ENCODE measurements at regions not wholly inside any gene's neighbourhood (a gene's known extent, or its start where the extent isn't known, plus 50 kb on each side); places are given as distances from the start of the nearest gene placed in this dataset.
"Not testable (repeated sequence)": the region's sequence is repeated elsewhere in the genome, so short reads cannot be mapped to it uniquely, and the experiment has no call there.

GRCh38 chr3:655824-656223, 437.0 kb upstream of the CNTN6 start:
- DNase-seq (ENCODE audit: low read depth), result no peak

- DNase-seq (ENCODE audit: low read depth), result no peak
Measured at GRCh38 chr3:661356-661755, 431.5 kb upstream of the CNTN6 start.

GRCh38 chr3:674116-674515, 418.7 kb upstream of the CNTN6 start:
- no peak for DNase-seq (ENCODE audit: low read depth)

GRCh38 chr3:675846-676245, 417.0 kb upstream of the CNTN6 start:
- DNase-seq (ENCODE audit: low read depth), result no peak

- DNase-seq (ENCODE audit: low read depth), result no peak
Measured at GRCh38 chr3:683770-684169, 409.1 kb upstream of the CNTN6 start.

GRCh38 chr3:690770-691169, 402.1 kb upstream of the CNTN6 start:
- DNase-seq (ENCODE audit: low read depth), result no peak

GRCh38 chr3:700514-700913, 392.3 kb upstream of the CNTN6 start:
- DNase-seq (ENCODE audit: low read depth), result no peak

GRCh38 chr3:707041-707440, 385.8 kb upstream of the CNTN6 start:
- no peak for DNase-seq (ENCODE audit: low read depth)

- no peak for DNase-seq (ENCODE audit: low read depth)
Measured at GRCh38 chr3:713006-713621, 379.7 kb upstream of the CNTN6 start.

GRCh38 chr3:713947-714620, 378.7 kb upstream of the CNTN6 start:
- DNase-seq (ENCODE audit: low read depth), result no peak

GRCh38 chr3:721086-721485, 371.7 kb upstream of the CNTN6 start:
- DNase-seq (ENCODE audit: low read depth), result no peak

GRCh38 chr3:732326-732928, 360.4 kb upstream of the CNTN6 start:
- DNase-seq (ENCODE audit: low read depth), result no peak

GRCh38 chr3:733313-733712, 359.5 kb upstream of the CNTN6 start:
- no peak for DNase-seq (ENCODE audit: low read depth)

- DNase-seq (ENCODE audit: low read depth), result no peak
Measured at GRCh38 chr3:757711-758110, 335.1 kb upstream of the CNTN6 start.

GRCh38 chr3:759106-759505, 333.7 kb upstream of the CNTN6 start:
- DNase-seq (ENCODE audit: low read depth), result no peak

- not testable (repeated sequence) for DNase-seq (ENCODE audit: low read depth)
Measured at GRCh38 chr3:773433-773832, 319.4 kb upstream of the CNTN6 start.

GRCh38 chr3:775178-775880, 317.5 kb upstream of the CNTN6 start:
- DNase-seq (ENCODE audit: low read depth), result no peak

GRCh38 chr3:780505-780904, 312.3 kb upstream of the CNTN6 start:
- DNase-seq (ENCODE audit: low read depth), result no peak

GRCh38 chr3:791442-791841, 301.4 kb upstream of the CNTN6 start:
- DNase-seq (ENCODE audit: low read depth), result no peak

- no peak for DNase-seq (ENCODE audit: low read depth)
Measured at GRCh38 chr3:792630-793029, 300.2 kb upstream of the CNTN6 start.

GRCh38 chr3:804211-804610, 288.6 kb upstream of the CNTN6 start:
- no peak for DNase-seq (ENCODE audit: low read depth)

GRCh38 chr3:805326-805725, 287.5 kb upstream of the CNTN6 start:
- no peak for DNase-seq (ENCODE audit: low read depth)

GRCh38 chr3:806006-806405, 286.8 kb upstream of the CNTN6 start:
- DNase-seq (ENCODE audit: low read depth), result no peak

Data from stromal cell of bone marrow (primary cell).